Upper lobe of right lung (tissue), 1 donor: ENCODE measurements at regions not wholly inside any gene's neighbourhood (a gene's known extent, or its start where the extent isn't known, plus 50 kb on each side); places are given as distances from the start of the nearest gene placed in this dataset.
"Not testable (repeated sequence)": the region's sequence is repeated elsewhere in the genome, so short reads cannot be mapped to it uniquely, and the experiment has no call there.

Source experiments
- ATAC-seq: fragments of 200-7000 bp; cut with Tn5 transposase; one replicate; pipeline ENCODE4 v1.9.1; 2020; ENCODE audit warnings: mild to moderate bottlenecking, moderate library complexity
- DNase-seq: peaks from one replicate; pipeline ENCODE4 v3.0.0-alpha.2; 2020
- H3K27ac ChIP-seq: fragments of 200-600 bp; one replicate; pipeline ENCODE4 v1.8.0; 2022
- H3K27me3 ChIP-seq: fragments of 200-600 bp; one replicate; pipeline ENCODE4 v1.8.0; 2022; ENCODE audit warnings: mild to moderate bottlenecking
- H3K36me3 ChIP-seq: fragments of 200-600 bp; one replicate; pipeline ENCODE4 v1.8.0; 2022
- H3K4me1 ChIP-seq: fragments of 200-600 bp; one replicate; pipeline ENCODE4 v1.8.0; 2022
- H3K4me3 ChIP-seq: fragments of 200-600 bp; one replicate; pipeline ENCODE4 v1.8.0; 2022; ENCODE audit warnings: mild to moderate bottlenecking
- H3K9me3 ChIP-seq: fragments of 200-600 bp; one replicate; pipeline ENCODE4 v1.8.0; 2022
- intact Hi-C: fragments of 100-400 bp; cut with DNase I; formaldehyde crosslinking; loops from one replicate; pipeline ENCODE4 v1.11.0; 2022
- TF ChIP-seq, protein P1 (sequence below): fragments of 200-600 bp; IDR thresholded peaks from one replicate; pipeline ENCODE4 v1.8.0; 2022; ENCODE audit warnings: antibody characterized with exemption
- donor health status: DM: no; HTN: yes; CAD: no; lungs with severe emphysema.

DNA sequence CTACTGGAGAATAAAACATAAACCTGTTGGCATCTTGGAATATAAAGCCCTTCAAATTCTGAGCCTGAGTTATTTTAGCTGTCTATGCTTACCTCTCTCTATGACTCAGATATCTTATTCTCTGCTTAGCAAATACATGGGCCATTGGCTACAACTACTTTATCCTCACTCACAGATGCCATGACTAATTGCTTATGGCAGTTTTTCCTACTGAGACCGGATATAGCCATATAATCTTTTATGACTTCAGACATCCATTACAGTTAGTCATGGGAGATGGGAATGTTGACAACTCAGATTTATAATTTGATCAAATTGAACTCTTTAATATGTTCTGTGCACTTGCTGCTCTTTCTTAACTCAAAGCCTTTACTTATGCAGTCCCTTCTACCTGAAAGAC is 502.4 kb upstream of the ATP2B1 start:
- no peak overlapping the region for H3K4me3 ChIP-seq
- no peak overlapping the region for H3K27ac ChIP-seq
- DNase-seq (no peak), ATAC-seq (no peak)
- no peaks in the 10 kb centered on the region for H3K4me1 ChIP-seq
- TF ChIP-seq, protein P1, sequence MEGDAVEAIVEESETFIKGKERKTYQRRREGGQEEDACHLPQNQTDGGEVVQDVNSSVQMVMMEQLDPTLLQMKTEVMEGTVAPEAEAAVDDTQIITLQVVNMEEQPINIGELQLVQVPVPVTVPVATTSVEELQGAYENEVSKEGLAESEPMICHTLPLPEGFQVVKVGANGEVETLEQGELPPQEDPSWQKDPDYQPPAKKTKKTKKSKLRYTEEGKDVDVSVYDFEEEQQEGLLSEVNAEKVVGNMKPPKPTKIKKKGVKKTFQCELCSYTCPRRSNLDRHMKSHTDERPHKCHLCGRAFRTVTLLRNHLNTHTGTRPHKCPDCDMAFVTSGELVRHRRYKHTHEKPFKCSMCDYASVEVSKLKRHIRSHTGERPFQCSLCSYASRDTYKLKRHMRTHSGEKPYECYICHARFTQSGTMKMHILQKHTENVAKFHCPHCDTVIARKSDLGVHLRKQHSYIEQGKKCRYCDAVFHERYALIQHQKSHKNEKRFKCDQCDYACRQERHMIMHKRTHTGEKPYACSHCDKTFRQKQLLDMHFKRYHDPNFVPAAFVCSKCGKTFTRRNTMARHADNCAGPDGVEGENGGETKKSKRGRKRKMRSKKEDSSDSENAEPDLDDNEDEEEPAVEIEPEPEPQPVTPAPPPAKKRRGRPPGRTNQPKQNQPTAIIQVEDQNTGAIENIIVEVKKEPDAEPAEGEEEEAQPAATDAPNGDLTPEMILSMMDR, result no peak
- H3K27me3 ChIP-seq, result no peaks in the 10 kb centered on the region
- no peaks in the 10 kb centered on the region for H3K36me3 ChIP-seq
- H3K9me3 ChIP-seq, result no peaks in the 10 kb centered on the region
- intact Hi-C loops, result no loop called here

DNA sequence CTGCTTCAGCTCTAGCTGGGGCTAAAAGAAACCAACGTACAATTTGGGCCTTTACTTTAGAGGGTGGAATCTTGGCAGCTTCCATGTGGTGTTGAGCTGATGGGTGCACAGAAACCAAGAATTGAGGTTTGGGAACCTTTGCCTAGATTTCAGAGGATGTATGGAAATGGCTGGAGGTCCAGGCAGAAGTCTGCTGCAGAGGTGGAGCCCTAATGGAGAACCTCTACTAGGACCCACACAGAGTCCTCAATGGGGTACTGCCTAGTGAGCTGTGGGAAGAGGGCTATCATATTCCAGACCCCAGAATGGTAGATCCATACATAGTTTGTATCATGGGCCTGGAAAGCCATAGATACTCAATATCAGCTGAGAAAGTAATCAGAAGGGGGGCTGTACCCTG is 500.4 kb upstream of the ATP2B1 start:
- Histone ChIP-seq H3K4me1 (no peaks in the 10 kb centered on the region), H3K4me3 (no peak overlapping the region), H3K27me3 (no peaks in the 10 kb centered on the region), H3K36me3 (no peaks in the 10 kb centered on the region), H3K9me3 (no peaks in the 10 kb centered on the region), H3K27ac (no peak overlapping the region)
- DNase-seq (no peak), ATAC-seq (no peak)
- TF ChIP-seq, protein P1, result no peak
- intact Hi-C loops, result no loop called here

DNA sequence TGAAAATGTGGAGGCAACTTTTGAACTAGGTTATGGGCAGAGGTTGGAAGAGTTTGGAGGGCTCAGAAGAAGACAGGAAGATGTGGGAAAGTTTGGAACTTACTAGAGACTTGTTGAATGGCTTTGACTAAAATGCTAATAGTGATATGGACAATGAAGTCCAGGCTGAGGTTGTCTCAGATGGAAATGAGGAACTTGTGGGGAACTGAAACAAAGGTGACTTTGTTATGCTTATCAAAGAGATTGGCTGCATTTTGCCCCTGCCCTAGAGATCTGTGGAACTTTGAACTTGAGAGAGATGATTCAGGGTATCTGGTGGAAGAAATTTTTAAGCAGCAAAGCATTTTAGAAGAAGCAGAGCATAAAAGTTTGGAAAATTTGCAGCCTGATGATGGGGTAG is 499.7 kb upstream of the ATP2B1 start:
- H3K4me3 ChIP-seq, intact Hi-C loops, H3K27ac ChIP-seq, H3K4me1 ChIP-seq, H3K9me3 ChIP-seq, H3K36me3 ChIP-seq, ATAC-seq, DNase-seq, H3K27me3 ChIP-seq: not testable (repeated sequence)

DNA sequence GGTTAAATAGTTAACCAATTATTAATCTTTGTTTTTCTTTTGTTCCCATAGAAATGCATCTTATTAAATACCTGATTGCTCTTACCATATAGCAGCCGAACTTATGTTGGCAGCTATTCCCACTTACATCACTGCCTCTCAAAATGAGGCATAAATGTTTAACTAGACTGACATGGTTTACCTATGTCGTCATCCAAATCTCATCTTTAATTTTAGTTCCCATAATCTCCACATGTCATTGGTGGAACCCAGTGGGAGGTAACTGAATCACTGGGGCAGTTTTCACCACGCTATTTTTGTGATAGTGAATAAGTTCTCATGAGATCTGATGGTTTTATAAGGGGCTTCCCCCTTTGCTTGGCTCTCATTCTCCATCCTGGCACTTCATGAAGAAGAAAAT is 499.2 kb upstream of the ATP2B1 start:
- H3K27me3 ChIP-seq, result no peaks in the 10 kb centered on the region
- DNase-seq (no peak), ATAC-seq (no peak)
- H3K4me3 ChIP-seq, result no peak overlapping the region
- TF ChIP-seq, protein P1, result no peak
- H3K27ac ChIP-seq, result no peak overlapping the region
- intact Hi-C loops, result no loop called here
- no peaks in the 10 kb centered on the region for H3K4me1 ChIP-seq
- no peaks in the 10 kb centered on the region for H3K36me3 ChIP-seq
- H3K9me3 ChIP-seq, result no peaks in the 10 kb centered on the region

DNA sequence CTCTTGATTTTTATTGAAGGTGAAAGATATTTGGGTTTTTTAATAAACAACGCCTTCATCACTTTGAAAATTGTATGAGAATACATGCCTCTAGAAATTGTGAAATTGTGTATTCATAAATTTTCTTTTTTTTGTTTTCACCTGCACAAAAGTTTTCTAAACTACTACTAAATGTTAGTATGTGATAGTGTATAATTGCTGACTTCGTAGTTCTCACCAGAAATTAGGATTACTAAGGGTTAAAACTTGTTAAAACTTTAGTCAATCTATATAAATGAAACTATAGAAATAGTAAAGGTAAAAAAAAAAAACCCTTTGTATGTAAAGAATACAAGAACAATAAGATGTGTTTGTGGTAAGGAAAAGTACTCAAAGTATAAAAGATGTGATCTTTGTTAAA is 496.5 kb upstream of the ATP2B1 start:
- Histone ChIP-seq H3K27ac (no peak overlapping the region), H3K9me3 (no peaks in the 10 kb centered on the region), H3K36me3 (no peaks in the 10 kb centered on the region), H3K4me1 (no peaks in the 10 kb centered on the region), H3K27me3 (no peaks in the 10 kb centered on the region), H3K4me3 (no peak overlapping the region)
- TF ChIP-seq, protein P1, result no peak
- intact Hi-C loops, result no loop called here
- DNase-seq (no peak), ATAC-seq (no peak)

DNA sequence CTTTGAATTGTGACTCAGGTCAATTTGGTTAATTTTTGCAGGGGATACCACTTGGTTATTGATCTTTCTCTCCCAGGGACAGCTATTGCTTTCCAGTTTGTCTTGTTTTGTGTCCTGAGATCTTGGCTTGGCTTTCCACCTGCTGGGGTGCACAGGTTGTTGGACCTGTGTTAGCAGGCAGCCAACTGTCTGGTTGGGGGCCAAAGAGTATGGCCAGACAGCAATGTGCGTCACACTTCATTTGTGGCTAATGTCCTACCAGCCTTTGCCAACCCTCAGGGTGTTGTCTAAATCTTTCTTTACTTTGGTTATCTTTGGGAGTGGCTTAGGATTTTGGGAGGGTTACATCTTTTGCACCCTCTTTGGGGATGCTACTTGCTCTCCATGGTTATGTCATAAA is 494.9 kb upstream of the ATP2B1 start:
- H3K9me3 ChIP-seq, result no peaks in the 10 kb centered on the region
- no peaks in the 10 kb centered on the region for H3K36me3 ChIP-seq
- no peaks in the 10 kb centered on the region for H3K4me1 ChIP-seq
- no peak overlapping the region for H3K4me3 ChIP-seq
- no peak for DNase-seq
- ATAC-seq, result no peak
- H3K27ac ChIP-seq, result no peak overlapping the region
- intact Hi-C loops, result no loop called here
- no peaks in the 10 kb centered on the region for H3K27me3 ChIP-seq
- TF ChIP-seq, protein P1, result no peak
